Stomach smooth muscle (tissue), 2 donors: ENCODE measurements at regions not wholly inside any gene's neighbourhood (a gene's known extent, or its start where the extent isn't known, plus 50 kb on each side); places are given as distances from the start of the nearest gene placed in this dataset.

Experiments
- H3K27ac ChIP-seq: one replicate; pipeline ENCODE4 v1.7.0; 2013; ENCODE audit warnings: mild to moderate bottlenecking, low read length, inconsistent platforms
- H3K27me3 ChIP-seq, 2 donors: one replicate each; pipeline ENCODE4 v1.7.0; 2013; ENCODE audit warnings: low read length in 2 of 2; ENCODE audit not compliant: insufficient read depth in 2 of 2, control insufficient read depth in 1 of 2
- H3K36me3 ChIP-seq, 2 donors: one replicate each; pipeline ENCODE4 v1.7.0; 2013; ENCODE audit warnings: low read length in 2 of 2; ENCODE audit not compliant: control insufficient read depth in 2 of 2, insufficient read depth in 2 of 2
- H3K4me1 ChIP-seq: one replicate; pipeline ENCODE4 v1.7.0; 2013; ENCODE audit warnings: low read length; ENCODE audit not compliant: control insufficient read depth, insufficient read depth
- H3K4me3 ChIP-seq, 2 donors: one replicate each; pipeline ENCODE4 v1.7.0; 2013; ENCODE audit warnings: low read length in 2 of 2
- H3K9ac ChIP-seq, 2 donors: one replicate each; pipeline ENCODE4 v1.7.0; 2013; ENCODE audit warnings: low read length in 2 of 2, mild to moderate bottlenecking in 1 of 2
- H3K9me3 ChIP-seq, 2 donors: one replicate each; pipeline ENCODE4 v1.7.0; 2013; ENCODE audit warnings: low read length in 2 of 2; ENCODE audit not compliant: control insufficient read depth in 2 of 2
- donor health status: healthy.
- donor health status: Pancreatic carcinoma.

DNA sequence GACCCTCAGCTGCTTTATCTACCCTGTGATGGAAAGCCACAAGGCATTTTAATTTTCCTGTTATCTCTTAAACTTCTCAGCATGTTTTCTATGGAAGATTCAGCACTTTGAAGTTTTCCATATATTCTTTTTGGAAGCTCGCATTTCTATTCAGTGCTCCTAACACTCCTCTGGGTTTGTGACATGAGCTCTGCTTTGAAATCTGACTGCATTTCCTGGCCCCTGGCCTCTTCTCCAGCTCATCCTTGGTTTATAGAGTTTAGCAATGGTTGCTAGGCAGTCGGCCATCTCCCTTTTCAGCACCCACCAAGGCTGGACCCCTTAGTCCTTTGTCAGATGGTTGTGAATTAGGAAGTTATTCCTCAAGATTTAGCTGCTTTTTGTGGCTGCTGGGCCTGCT lies 150.6 kb downstream of the KCNA5 start:
- Histone ChIP-seq H3K9me3 (no peaks in the 10 kb centered on the region), H3K9ac (no peak overlapping the region), H3K36me3 (no peaks in the 10 kb centered on the region), H3K27ac (no peak overlapping the region), H3K4me3 (no peak overlapping the region), H3K4me1 (no peaks in the 10 kb centered on the region), H3K27me3 (no peaks in the 10 kb centered on the region)

DNA sequence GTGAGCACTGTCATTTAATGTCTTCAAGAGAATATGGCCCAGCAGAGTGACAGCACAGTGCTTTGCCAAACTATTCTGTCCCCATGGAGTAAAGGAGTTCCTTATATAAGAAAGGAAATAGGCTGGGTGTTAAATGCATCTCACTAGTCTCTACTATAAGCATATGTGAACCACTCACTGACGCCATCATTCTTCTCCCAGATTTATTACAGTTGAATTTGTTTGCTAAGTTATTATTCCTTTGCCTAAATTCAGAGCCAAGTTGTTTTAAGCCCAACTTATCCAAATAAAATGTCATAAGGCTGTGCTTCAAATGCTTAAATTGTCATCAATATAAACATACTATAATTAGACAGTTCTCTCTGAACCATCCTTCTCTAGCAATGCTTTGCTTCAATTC lies 151.6 kb downstream of the KCNA5 start:
- Histone ChIP-seq H3K27ac (no peak overlapping the region), H3K9me3 (no peaks in the 10 kb centered on the region), H3K4me3 (no peak overlapping the region), H3K9ac (no peak overlapping the region), H3K4me1 (no peaks in the 10 kb centered on the region), H3K36me3 (no peaks in the 10 kb centered on the region), H3K27me3 (no peaks in the 10 kb centered on the region)

DNA sequence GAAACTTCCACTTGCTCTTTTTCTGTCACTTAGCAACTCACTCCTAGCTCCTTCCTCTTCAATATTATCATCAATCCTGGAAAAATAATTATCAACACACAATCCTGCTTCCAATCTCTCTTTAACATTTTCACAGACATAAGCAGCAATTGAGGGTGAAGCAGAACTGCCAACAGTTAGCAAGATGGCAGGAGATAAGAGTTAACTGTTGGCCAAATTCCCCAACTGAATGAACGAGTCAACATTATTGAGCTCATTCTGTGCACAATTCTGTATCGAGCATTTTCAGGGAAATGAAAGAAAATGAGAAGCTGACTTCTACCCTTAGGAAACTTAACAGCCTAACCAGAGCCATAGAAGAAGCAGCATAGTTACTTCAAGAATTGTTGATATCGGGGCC lies 152.0 kb downstream of the KCNA5 start:
- no peak overlapping the region for H3K27ac ChIP-seq
- peaks cover 0 to 3% of the 10 kb centered on the region in 2 donors for H3K27me3 ChIP-seq
- H3K9me3 ChIP-seq: no peaks in the 10 kb centered on the region
- H3K9ac ChIP-seq: no peak overlapping the region
- H3K4me1 ChIP-seq: no peaks in the 10 kb centered on the region
- no peak overlapping the region for H3K4me3 ChIP-seq
- H3K36me3 ChIP-seq: no peaks in the 10 kb centered on the region

DNA sequence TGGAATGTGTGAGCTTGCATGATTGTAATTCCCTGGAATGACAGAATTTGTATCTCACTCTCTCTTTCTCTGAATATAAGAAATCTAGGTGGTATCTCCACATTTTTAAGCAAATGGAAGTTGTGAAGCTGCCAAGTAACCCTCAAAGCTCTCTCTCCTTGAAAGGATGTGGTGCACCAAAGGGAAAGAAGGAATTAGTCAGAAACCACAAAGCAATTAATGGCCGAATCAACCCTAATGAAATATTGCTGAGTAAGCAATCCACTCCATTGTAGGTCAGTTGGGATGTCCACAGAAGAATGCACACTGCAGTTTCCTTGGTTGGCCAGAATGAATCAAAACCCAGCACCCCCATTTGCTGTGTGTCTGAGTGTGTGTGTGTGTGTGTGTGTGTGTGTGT lies 153.5 kb downstream of the KCNA5 start:
- no peaks in the 10 kb centered on the region for H3K36me3 ChIP-seq

DNA sequence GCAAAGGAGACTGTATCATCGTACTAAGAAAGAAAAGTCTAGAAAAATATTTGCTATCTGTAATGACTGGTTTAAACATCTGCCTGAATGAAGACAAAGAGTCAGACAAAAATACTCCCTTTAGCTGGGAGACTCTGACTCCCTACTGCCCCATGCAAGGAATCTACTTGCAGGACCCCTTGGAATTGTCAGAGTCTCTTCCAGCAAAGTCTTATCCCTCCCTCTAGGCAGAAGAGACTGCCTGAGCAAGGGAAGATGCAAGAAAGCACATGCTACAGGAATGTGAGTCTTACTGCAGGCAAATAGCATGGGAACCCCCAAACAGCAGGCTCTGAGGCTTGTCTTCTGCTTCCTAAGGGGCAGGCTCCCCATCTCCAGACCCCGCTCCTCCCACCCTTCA lies 154.0 kb downstream of the KCNA5 start:
- Histone ChIP-seq H3K4me3 (no peak overlapping the region), H3K27me3 (peaks cover 0 to 9% of the 10 kb centered on the region in 2 donors), H3K36me3 (no peaks in the 10 kb centered on the region), H3K9ac (no peak overlapping the region), H3K27ac (no peak overlapping the region), H3K9me3 (no peaks in the 10 kb centered on the region), H3K4me1 (no peaks in the 10 kb centered on the region)

More for the DNA sequence above, 153.5 kb downstream of the KCNA5 start:
- H3K27ac ChIP-seq: no peak overlapping the region
- H3K27me3 ChIP-seq: peaks cover 0 to 9% of the 10 kb centered on the region in 2 donors
- H3K9ac ChIP-seq: no peak overlapping the region
- H3K4me1 ChIP-seq: no peaks in the 10 kb centered on the region
- H3K4me3 ChIP-seq: no peak overlapping the region
- no peaks in the 10 kb centered on the region for H3K9me3 ChIP-seq

DNA sequence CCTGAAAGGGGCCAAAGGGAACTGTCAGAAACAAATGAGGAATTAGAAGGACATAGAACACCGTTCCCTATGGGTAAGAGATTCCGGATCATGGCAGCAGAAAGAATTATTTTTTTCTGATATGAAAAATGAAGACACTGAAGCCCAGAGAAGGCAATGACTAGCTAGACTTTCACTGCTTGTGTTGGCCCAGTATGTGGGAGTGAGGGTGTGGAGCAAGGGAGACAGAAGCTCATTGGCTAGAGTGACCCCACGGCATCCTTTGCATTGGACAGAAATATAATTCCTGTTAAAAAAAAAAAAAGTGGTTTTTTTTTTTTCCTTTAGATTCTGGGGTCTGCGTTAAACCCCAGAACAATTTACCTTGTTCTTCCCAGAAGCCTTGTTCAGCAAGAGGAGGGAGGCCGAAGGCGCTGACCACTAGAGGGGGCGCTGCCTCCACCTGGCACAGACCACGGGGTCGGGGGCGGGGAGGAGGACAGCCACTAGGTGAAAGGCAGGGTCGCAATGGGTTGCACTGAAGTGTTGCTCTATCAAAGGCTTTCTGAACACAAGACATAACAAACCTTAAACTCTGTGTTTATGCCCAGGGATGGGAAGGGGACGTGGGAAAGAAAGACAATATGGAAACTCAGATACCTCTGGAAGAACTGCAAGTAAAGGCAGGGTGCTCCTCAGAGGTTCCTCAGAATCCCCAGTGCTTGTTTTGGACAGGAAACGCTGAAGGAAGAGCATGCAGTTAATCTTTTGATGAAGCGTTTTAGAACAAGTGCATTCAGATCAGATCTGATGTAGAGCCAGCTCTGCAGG lies 156.8 kb downstream of the KCNA5 start:
- Histone ChIP-seq H3K4me1 (no peaks in the 10 kb centered on the region), H3K4me3 (no peak overlapping the region), H3K9me3 (no peaks in the 10 kb centered on the region), H3K27me3 (peaks cover 2 to 9% of the 10 kb centered on the region in 2 donors), H3K36me3 (no peaks in the 10 kb centered on the region), H3K27ac (no peak overlapping the region), H3K9ac (no peak overlapping the region)

DNA sequence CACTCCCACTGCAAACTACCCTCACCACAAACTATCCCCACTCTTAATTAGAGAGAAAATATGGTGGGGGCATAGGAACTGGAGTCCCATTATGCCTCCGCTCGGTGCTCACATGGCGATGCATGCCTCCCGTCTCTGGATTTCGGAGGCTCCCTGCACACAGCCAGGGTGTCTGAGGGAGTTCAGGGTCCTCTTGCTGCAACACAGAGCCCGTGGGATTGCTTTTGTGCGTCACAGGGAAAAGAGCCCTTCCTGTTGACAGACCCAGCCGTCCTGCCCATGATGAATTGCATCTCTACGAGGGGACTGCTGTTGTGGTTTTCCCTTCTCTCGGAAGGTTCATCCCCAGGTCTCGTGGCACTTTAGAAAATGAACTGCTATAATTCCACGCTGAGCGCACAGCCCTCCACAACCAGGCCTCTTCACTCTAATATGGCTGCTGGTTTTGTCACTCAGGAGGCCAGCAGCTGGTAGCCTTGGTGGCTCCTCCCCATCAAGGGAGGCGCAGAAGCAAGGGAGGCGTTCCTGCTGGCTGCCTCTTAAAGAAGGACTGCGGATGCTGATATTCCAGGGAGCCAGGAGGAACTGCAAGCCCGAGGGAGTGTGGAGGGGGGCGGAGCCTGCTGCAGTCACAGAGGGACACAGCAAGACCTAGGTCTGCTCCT lies 158.0 kb downstream of the KCNA5 start:
- no peaks in the 10 kb centered on the region for H3K36me3 ChIP-seq
- H3K9ac ChIP-seq: no peak overlapping the region
- no peak overlapping the region for H3K4me3 ChIP-seq
- H3K27me3 ChIP-seq: peaks cover 2 to 9% of the 10 kb centered on the region in 2 donors
- H3K27ac ChIP-seq: no peak overlapping the region
- no peaks in the 10 kb centered on the region for H3K4me1 ChIP-seq
- no peaks in the 10 kb centered on the region for H3K9me3 ChIP-seq

DNA sequence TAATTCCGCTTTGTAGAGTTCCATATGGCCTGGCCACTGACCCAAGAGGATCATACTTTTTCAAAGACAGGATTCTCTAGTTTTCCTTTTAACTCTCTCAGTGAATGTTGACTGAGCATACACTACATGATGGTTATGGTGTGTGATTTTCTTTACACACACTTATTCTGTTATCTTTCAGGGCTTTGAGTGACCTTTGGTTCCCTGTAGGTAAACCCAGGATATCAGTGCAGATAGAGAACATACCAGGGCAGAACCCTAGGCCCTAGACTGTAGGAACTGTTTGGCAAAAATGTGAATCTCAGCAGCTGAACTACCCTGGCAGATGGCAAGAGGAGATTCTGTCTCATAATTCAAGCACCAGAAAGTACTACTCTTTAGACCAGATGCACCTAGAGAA lies 159.6 kb downstream of the KCNA5 start:
- no peak overlapping the region for H3K4me3 ChIP-seq
- H3K27me3 ChIP-seq: peaks cover 2 to 9% of the 10 kb centered on the region in 2 donors
- H3K27ac ChIP-seq: no peak overlapping the region
- no peaks in the 10 kb centered on the region for H3K9me3 ChIP-seq
- no peak overlapping the region for H3K9ac ChIP-seq
- no peaks in the 10 kb centered on the region for H3K36me3 ChIP-seq
- H3K4me1 ChIP-seq: no peaks in the 10 kb centered on the region

DNA sequence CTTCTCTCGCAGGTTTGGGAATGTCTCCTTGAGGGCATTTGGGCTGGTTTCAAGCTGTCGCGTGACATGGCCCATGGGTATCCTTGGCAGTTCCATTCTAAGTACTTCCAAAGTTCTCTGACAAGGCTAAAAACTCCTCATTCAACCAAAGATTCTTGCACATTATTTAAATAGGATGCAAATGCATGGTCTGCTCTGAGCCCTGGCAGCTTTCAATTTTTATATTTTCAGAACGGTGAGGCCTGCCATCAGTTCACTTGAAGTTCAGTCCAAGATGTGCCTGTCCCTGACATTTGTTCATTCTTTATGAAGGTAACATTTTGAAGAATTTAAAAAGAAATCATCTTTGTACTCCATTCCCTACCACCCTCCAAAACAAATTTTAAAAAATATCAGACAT lies 160.0 kb downstream of the KCNA5 start:
- no peaks in the 10 kb centered on the region for H3K36me3 ChIP-seq
- no peak overlapping the region for H3K27ac ChIP-seq
- no peaks in the 10 kb centered on the region for H3K4me1 ChIP-seq
- H3K9ac ChIP-seq: no peak overlapping the region
- H3K9me3 ChIP-seq: no peaks in the 10 kb centered on the region
- H3K27me3 ChIP-seq: peaks cover 2 to 9% of the 10 kb centered on the region in 2 donors
- H3K4me3 ChIP-seq: no peak overlapping the region

DNA sequence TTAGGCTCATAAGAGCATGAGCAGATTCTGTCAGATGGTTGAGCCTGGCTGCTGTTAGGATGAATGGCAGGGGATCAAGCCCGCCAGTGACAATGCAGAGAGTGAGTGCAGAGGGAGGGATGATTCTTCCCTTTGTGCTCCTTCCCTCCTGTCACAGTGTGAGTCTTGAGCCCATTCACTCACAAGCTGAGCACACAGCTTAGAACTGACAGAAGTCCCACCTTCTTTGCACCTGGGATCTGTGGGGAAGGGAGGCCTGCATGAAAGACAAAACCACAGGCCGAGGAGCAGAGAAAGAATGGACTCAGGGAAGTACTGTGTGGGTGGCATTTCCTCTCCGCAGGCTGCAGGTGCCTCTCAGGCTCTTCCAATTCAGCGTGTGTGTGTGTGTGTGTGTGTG lies 160.6 kb downstream of the KCNA5 start:
- peaks cover 2 to 9% of the 10 kb centered on the region in 2 donors for H3K27me3 ChIP-seq
- H3K27ac ChIP-seq: no peak overlapping the region
- no peaks in the 10 kb centered on the region for H3K9me3 ChIP-seq
- H3K4me1 ChIP-seq: no peaks in the 10 kb centered on the region
- H3K4me3 ChIP-seq: no peak overlapping the region
- no peak overlapping the region for H3K9ac ChIP-seq
- H3K36me3 ChIP-seq: no peaks in the 10 kb centered on the region

DNA sequence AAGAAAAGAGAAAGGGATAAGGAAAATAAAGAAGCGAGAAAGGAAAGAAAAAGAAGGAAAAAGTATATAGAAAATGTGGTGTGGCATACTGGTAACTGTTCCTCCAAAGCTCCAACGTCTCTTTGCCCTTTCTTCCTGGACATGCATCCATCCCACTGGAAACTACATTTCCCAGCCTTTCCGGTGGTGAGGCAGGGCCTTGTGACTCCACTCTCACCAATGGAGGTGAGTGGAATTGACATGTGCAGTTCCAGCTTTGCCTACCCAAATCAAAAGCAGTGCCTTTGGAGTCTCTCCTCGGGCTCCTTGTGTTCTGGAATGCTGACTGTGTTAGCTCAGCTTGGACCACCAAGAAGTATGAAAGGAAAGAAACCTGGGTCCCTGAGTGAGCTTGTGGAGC lies 161.2 kb downstream of the KCNA5 start:
- H3K9ac ChIP-seq: no peak overlapping the region
- H3K36me3 ChIP-seq: no peaks in the 10 kb centered on the region
- no peak overlapping the region for H3K4me3 ChIP-seq
- no peak overlapping the region for H3K27ac ChIP-seq
- no peaks in the 10 kb centered on the region for H3K4me1 ChIP-seq
- H3K9me3 ChIP-seq: no peaks in the 10 kb centered on the region
- peaks cover 2 to 9% of the 10 kb centered on the region in 2 donors for H3K27me3 ChIP-seq
